Rectal smooth muscle tissue (tissue), 1 donor: ENCODE measurements at regions not wholly inside any gene's neighbourhood (a gene's known extent, or its start where the extent isn't known, plus 50 kb on each side); places are given as distances from the start of the nearest gene placed in this dataset.
"Not testable (repeated sequence)": the region's sequence is repeated elsewhere in the genome, so short reads cannot be mapped to it uniquely, and the experiment has no call there.

Experiments used
- H3K27ac ChIP-seq: one replicate; pipeline ENCODE4 v1.7.0; 2013; ENCODE audit warnings: low read depth, low read length, inconsistent platforms
- H3K27me3 ChIP-seq: one replicate; pipeline ENCODE4 v1.7.0; 2013; ENCODE audit warnings: low read length; ENCODE audit not compliant: control insufficient read depth, insufficient read depth
- H3K36me3 ChIP-seq: one replicate; pipeline ENCODE4 v1.7.0; 2013; ENCODE audit warnings: low read length; ENCODE audit not compliant: control insufficient read depth, insufficient read depth
- H3K4me1 ChIP-seq: one replicate; pipeline ENCODE4 v1.7.0; 2013; ENCODE audit warnings: low read length; ENCODE audit not compliant: control insufficient read depth, insufficient read depth
- H3K4me3 ChIP-seq: one replicate; pipeline ENCODE4 v1.7.0; 2013; ENCODE audit warnings: low read length
- H3K9ac ChIP-seq: one replicate; pipeline ENCODE4 v1.7.0; 2013; ENCODE audit warnings: low read length

DNA sequence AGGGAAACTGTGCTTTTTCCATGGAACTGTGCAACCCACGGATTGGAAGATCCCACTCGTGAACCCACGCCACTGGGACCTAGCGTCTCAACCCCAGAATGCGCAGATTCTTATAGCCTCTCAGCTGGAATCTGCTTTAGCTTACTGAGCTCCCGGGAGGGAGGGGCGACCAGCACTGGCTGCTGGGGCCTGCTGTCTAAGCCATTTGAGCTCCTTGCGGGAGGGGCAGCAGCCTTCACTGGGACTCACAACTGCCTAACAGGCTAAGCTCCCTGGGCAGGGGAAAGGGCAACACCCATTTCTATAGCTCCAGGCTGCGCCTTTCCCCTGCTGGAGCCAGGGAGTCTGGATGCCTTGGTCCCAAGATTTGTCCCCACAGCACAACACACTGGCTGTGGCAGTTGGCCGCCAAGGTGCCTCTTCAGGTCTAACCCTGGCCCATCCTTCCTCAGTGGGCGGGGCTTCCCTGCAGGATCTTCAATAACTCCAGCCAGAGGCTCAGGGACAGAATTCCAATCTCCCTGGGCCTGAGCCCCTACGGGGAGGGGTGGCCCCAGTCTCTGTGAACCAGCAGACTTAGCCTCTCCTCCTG lies 451.7 kb upstream of the PITX2 start:
- Histone ChIP-seq H3K4me3 (no peak overlapping the region), H3K27ac (no peak overlapping the region), H3K4me1 (no peaks in the 10 kb centered on the region), H3K9ac (no peak overlapping the region), H3K27me3 (no peaks in the 10 kb centered on the region), H3K36me3 (no peaks in the 10 kb centered on the region)

GRCh38 chr4:111076299-111076698 lies 453.4 kb upstream of the PITX2 start:
- not testable (repeated sequence) for H3K4me1 ChIP-seq, H3K27ac ChIP-seq, H3K9ac ChIP-seq, H3K27me3 ChIP-seq, H3K36me3 ChIP-seq, H3K4me3 ChIP-seq

GRCh38 chr4:111108153-111108552 lies 485.3 kb upstream of the PITX2 start:
- Histone ChIP-seq H3K27me3 (no peaks in the 10 kb centered on the region), H3K4me1 (no peaks in the 10 kb centered on the region), H3K27ac (no peak overlapping the region), H3K4me3 (no peak overlapping the region), H3K36me3 (no peaks in the 10 kb centered on the region), H3K9ac (no peak overlapping the region)

DNA sequence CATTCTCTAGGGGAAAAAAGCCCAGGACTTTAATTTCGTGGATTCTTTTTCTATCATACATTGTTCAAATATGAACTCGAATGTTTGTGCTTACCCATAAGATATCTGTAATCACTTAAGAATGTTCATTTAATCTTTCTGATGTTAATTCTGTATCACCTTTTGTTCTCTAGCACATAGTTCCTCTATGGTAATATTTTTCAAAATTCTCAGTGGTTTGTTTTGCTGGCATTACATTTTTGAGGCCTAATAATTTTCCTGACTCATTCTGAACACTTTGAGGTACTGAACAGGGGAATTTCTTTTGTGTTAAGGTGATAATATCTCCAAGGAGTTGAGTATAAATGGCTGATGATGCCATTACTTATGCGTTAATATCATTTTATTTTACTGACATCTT lies 490.7 kb upstream of the PITX2 start:
- no peaks in the 10 kb centered on the region for H3K4me1 ChIP-seq
- H3K27ac ChIP-seq, result no peak overlapping the region
- no peak overlapping the region for H3K9ac ChIP-seq
- H3K36me3 ChIP-seq, result no peaks in the 10 kb centered on the region
- H3K4me3 ChIP-seq, result no peak overlapping the region
- H3K27me3 ChIP-seq, result no peaks in the 10 kb centered on the region

DNA sequence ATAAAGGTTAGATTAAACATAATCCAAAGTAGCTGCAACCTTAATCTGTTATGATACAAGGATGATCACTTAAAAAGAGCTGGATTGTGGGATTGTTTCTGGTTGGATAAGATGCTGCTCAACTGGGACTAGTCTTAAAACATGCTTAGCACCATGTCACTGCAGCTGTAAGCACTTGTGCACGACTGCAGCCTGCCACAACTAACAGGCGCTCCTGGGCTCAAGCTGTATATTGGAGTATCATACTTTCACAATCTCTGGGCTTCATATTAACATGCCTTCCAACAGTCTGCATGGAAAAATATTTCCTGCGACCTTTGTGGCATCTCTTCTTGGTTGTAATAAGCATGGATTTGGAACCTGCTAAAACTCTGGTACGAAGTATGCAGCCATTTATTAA lies 493.0 kb upstream of the PITX2 start:
- H3K36me3 ChIP-seq, result no peaks in the 10 kb centered on the region
- no peaks in the 10 kb centered on the region for H3K4me1 ChIP-seq
- no peak overlapping the region for H3K27ac ChIP-seq
- H3K9ac ChIP-seq, result no peak overlapping the region
- H3K27me3 ChIP-seq, result no peaks in the 10 kb centered on the region
- no peak overlapping the region for H3K4me3 ChIP-seq

DNA sequence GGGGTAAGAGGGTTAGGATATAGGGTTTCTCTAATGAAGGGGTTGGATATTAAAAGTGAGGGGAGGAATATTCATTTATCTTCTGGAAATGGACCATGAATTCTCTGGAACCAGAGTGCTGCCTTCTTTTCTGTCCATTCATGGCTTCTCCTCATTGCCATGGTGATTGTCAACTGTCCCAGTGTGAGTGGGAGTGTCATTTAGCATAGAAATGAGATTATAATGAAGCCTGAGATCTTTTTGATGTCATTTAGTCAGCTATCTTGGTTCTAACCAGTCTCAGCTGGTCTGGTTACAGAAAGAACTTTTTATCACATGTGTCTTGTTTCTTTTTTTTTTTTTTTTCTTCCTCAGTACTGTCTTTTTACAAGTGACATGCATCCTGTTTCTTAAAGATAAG lies 497.3 kb upstream of the PITX2 start:
- H3K4me1 ChIP-seq, result no peaks in the 10 kb centered on the region
- H3K4me3 ChIP-seq, result no peak overlapping the region
- no peak overlapping the region for H3K27ac ChIP-seq
- H3K27me3 ChIP-seq, result no peaks in the 10 kb centered on the region
- no peak overlapping the region for H3K9ac ChIP-seq
- H3K36me3 ChIP-seq, result no peaks in the 10 kb centered on the region

DNA sequence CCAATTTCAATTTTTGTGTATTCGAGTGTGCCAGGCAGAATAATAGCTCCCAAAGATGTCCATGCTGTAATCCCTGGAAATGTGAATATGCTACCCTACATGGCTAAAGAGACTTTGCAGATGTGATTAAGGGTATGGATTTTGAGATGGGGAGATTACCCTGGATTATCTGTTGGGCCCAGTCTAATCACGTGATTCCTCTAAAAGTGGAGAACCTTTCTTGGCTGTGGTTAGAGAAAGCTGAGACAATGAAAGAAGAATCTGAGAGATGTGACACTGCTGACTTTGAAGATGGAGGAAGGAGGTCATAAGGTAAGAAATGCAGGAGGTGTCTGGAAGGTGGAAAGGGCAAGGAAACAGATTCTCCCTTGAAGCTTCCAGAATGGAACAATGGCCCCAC lies 503.5 kb upstream of the PITX2 start:
- no peak overlapping the region for H3K27ac ChIP-seq
- H3K4me1 ChIP-seq, result no peaks in the 10 kb centered on the region
- H3K27me3 ChIP-seq, result no peaks in the 10 kb centered on the region
- H3K4me3 ChIP-seq, result no peak overlapping the region
- no peaks in the 10 kb centered on the region for H3K36me3 ChIP-seq
- H3K9ac ChIP-seq, result no peak overlapping the region

DNA sequence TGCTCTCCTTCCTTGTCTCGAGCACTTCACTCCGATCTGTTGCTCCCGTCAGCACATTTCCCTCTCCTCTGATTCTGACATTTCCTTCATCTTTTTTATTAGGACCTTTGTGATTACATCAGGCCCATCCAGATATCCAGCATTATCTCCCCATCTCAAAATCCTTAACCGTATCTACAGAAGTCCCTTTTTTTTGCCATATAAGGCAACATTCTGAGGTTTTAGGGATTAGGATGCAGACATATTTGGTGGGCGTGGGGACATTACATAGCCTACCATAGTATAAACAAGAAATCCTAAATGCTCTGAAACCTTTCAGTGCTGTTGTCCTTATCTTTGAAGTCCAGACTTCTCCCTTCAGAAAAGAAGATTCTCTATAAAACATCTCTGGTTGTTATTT lies 505.0 kb upstream of the PITX2 start:
- H3K4me1 ChIP-seq, result no peaks in the 10 kb centered on the region
- H3K9ac ChIP-seq, result no peak overlapping the region
- H3K36me3 ChIP-seq, result no peaks in the 10 kb centered on the region
- no peak overlapping the region for H3K27ac ChIP-seq
- no peaks in the 10 kb centered on the region for H3K27me3 ChIP-seq
- no peak overlapping the region for H3K4me3 ChIP-seq

DNA sequence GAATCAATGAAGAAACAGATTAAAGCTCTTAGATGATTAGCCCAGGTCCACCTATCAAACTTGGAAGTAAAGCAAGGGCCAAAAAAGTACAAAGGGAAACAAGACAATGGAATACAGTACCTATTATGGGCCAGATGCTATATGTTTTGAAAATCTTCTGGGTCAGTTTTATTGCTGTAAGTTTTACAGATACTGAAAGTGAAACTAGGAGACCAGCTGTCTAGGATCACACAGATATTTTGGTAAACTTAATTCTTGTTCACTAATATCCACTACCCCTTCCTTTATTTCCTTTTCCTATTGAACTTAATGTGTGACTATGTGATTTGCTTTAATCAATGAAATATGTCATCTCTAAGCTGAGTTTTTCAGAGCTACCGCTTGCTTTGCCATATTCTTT lies 505.4 kb upstream of the PITX2 start:
- H3K4me3 ChIP-seq, result no peak overlapping the region
- no peaks in the 10 kb centered on the region for H3K27me3 ChIP-seq
- H3K9ac ChIP-seq, result no peak overlapping the region
- no peak overlapping the region for H3K27ac ChIP-seq
- no peaks in the 10 kb centered on the region for H3K36me3 ChIP-seq
- no peaks in the 10 kb centered on the region for H3K4me1 ChIP-seq

DNA sequence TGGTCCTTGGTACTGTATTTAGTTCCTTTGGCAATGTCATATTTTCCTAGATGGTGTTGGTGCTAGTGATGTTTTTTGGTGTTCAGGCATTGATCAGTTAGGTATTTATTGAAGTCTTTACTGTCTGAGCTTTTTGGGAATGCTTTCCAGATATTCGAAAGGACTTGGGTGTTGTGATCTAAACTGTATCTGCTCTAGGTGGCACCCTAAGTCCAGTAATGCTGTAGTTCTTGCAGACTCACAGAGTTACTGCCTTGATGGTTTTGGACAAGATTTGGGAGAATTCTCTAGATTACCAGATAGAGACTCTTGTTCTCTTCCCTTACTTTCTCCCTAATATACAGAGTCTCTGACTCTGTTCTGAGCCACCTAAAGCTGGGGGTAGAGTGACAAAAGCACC lies 513.6 kb upstream of the PITX2 start:
- Histone ChIP-seq H3K9ac (no peak overlapping the region), H3K27ac (no peak overlapping the region), H3K4me3 (no peak overlapping the region), H3K36me3 (no peaks in the 10 kb centered on the region), H3K4me1 (no peaks in the 10 kb centered on the region), H3K27me3 (no peaks in the 10 kb centered on the region)

DNA sequence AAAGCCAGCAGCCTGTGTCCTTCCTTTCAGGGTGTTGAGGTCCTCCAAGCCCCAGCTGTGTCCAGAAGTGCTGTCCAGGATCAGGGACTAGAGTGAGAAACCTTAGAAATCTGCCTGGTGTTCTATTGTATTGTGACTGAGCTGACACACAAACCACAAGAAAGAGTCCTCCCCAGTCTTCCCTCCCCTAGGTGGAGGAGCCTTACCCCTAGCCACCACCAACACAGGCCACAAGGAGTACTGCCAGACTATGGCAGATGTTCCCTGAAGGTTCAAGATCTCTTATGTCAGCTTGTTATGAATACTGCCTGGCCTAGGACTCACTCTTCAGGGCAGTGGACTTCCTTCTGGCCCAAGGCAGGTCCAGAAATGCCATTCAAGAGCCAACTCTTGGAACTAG lies 514.1 kb upstream of the PITX2 start:
- Histone ChIP-seq H3K27ac (no peak overlapping the region), H3K9ac (no peak overlapping the region), H3K4me3 (no peak overlapping the region), H3K27me3 (no peaks in the 10 kb centered on the region), H3K4me1 (no peaks in the 10 kb centered on the region), H3K36me3 (no peaks in the 10 kb centered on the region)

DNA sequence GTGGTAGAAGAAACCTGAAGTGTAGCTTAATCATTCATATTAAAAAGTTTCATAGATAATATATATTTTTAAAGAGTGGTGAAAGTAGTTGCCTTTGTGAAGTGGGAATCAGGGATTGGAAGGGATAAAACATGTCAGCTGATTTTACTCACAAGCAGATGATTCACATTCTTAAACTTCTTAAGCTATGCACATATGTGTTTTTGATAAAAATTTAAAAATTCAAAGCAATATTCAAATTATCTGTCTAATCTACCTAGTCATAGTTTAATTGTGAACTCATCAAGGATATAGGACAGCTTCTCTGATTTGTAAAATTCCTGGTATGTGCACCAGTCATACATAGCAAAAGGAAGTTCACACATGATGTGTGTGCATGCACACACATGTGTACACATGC lies 520.6 kb upstream of the PITX2 start:
- Histone ChIP-seq H3K4me3 (no peak overlapping the region), H3K4me1 (no peaks in the 10 kb centered on the region), H3K36me3 (no peaks in the 10 kb centered on the region), H3K27me3 (no peaks in the 10 kb centered on the region), H3K27ac (no peak overlapping the region), H3K9ac (no peak overlapping the region)

DNA sequence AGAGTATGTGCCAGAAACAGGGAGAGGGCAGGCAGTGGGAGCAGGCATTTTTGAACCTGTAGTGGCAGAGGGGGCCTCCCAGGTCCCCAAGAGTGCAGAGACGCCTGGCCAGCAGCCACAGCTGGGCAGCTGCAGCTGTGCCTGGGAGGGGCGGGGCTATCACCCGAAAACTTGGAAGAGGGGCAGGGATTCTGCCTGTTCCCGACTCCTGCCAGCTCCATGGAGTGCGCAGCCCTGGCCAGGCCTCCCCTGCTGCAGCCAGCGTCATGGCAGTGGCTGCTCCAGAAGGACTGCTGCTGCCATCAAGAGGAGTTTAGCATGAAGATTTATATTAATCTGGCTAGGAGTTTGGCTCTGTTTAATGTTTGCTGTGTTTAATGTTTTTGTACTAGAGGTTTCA lies 532.1 kb upstream of the PITX2 start:
- H3K4me3 ChIP-seq, result no peak overlapping the region
- H3K27me3 ChIP-seq, result no peaks in the 10 kb centered on the region
- no peaks in the 10 kb centered on the region for H3K36me3 ChIP-seq
- no peak overlapping the region for H3K27ac ChIP-seq
- H3K9ac ChIP-seq, result no peak overlapping the region
- no peaks in the 10 kb centered on the region for H3K4me1 ChIP-seq
